HG03103 (cell line): ENCODE measurements at regions not wholly inside any gene's neighbourhood (a gene's known extent, or its start where the extent isn't known, plus 50 kb on each side); places are given as distances from the start of the nearest gene placed in this dataset.

ENCODE experiments used
- ATAC-seq: cut with Tn5 transposase; IDR thresholded peaks from one replicate; pipeline ENCODE4 v1.9.1; 2021; ENCODE audit warnings: low read depth; ENCODE audit not compliant: unreplicated experiment

DNA sequence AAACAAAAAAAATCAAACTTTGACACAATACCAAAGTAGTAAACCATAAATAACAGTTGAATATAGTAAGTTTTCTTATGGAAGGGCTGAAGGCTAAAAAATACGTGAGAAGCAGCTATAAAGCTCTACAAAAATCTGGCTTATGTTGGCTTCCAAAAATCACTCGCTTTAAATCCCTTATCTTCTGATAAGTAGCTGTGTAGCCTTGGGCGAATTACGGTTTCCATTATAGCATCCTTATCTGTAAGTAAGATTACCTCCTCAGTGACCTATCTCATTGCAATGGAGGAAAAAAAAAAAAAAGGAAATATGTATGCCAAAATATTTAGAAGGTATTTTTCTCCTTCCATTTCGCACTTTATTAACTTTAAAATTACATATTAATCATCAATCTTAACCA lies 348.6 kb downstream of the PLOD2 start:
- ATAC-seq: no peak

- no peak for ATAC-seq
Observed at GRCh38 chr3:145815707-145816413, 345.1 kb downstream of the PLOD2 start.

- ATAC-seq: no peak
Observed at GRCh38 chr3:145817870-145818483, 343.0 kb downstream of the PLOD2 start.

GRCh38 chr3:145820170-145820569 lies 340.8 kb downstream of the PLOD2 start:
- ATAC-seq: no peak

- no peak for ATAC-seq
Observed at GRCh38 chr3:145842294-145842902, 318.6 kb downstream of the PLOD2 start.

DNA sequence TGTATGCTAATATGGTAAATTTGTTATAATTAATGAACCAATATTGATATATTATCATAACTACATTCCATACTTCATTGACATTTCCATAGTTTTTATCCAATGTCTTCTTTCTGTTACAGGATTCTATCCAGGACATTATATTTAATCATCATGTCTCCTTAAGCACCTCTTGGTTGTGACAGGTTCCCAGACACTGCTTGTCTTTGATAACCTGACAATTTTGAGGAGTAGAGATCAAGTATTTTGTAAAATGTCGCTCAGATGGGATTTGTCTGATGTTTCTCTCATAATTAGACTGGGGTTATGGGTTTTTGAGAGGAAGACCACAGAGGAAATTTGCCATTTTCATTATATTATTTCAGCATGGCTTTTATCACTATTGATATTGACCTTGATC lies 317.4 kb downstream of the PLOD2 start:
- ATAC-seq: no peak

DNA sequence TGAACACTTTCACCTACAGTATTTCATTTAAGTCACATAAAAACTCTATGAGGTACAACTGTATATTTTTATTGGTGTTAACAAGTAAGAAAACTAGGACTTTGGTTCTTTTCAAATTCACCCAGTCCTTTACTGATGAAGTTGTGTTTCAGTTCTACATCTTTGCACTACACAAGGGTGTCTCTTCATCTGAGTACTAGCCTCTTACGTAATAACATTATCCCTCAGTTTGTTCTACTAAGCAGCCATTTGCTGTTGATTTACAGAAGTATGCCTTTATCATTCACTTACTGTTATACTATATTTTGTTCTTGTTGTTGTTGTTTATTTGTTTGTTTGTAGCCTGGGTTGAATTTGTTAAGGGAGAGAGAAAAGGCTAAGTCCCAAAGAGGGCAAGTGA lies 311.9 kb downstream of the PLOD2 start:
- no peak for ATAC-seq

- ATAC-seq: no peak
Observed at GRCh38 chr3:145854499-145854898, 306.5 kb downstream of the PLOD2 start.

GRCh38 chr3:145857956-145858355 lies 303.0 kb downstream of the PLOD2 start:
- ATAC-seq: no peak

DNA sequence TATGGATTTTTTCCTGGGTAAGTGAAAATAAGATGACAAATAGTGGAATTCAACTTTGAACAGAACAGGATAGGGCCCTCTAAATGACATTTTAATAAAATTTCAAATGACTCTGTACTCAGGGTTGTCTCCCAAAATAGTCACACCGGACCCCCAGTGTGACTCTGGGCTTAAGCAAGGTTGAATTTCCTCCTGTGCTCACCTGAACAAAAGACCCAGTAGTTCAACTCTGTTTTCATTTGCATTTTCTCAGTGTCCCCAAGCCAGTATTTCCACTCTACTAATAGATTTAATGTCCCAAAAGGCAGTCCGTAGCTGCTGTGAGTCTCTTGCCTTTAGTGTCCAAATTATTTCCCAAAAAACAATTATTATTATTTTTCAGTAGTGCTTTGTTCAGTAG lies 296.6 kb downstream of the PLOD2 start:
- no peak for ATAC-seq

DNA sequence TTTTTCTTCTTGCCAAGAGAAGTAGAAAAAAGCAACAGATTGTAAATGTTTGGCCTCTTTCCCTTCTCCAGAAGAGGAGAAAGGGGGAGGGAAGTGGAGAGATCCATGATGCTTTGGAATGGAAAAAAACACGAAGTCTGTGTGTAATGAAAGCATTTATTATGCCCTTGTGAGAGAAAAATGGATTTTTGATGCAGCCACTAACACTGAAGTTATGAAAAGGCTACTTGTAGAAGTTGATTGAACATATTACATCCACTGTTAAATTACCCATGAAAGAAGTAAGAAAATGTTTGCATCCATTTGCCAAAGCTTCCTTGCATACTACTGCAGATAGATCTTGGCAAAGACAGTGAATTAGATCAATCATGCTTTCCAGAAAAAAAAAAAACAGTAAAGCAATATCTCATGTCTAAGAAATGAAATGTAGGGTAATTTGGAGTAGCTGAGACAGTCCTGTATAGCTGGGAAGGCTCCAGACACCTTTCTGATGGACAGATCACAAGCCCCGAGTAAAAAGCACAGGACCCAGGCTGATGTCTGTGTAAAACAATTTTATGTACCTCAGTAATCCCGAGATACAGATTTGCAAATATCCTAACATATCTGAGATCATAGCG lies 295.5 kb downstream of the PLOD2 start:
- ATAC-seq: no peak

GRCh38 chr3:145869958-145870357 lies 291.0 kb downstream of the PLOD2 start:
- ATAC-seq: no peak

DNA sequence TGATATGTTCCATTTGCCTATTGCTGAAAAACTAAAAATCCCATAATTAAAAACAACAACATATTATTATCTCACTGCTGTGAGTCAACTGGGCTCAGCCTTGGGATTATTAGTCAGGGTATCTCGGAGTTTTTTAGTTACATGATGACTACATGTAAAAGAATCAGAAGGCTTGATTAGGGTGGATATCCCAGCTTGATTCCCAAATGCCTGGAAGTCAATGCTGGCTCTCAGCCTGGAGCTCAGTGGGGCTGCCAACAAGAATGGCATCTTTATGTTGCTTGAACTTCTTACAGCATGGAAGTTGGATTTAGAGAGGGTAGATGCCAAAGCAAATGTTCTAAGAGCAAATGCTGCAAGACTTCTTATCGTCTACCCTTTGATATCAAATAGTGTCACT lies 278.5 kb downstream of the PLOD2 start:
- no peak for ATAC-seq

DNA sequence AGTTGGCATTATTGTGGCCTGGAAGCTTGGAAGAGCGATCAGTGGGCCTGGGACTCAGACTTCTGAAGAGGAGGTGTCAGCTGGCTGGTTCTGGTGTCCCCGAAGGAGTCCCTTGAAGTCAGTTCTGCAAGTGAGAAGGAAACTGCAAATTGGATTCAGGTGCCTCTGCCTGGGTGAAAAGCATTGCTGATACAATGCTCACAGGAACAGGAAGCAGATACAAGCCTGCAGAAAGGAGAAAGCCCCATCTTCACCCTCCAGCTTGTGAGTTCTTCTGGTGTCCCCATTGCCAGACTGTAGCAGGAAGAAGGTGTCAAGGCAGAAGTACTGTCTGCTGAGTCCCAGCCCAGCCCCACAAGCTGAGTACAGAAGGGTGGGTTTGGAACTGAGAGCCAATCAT lies 271.3 kb downstream of the PLOD2 start:
- no peak for ATAC-seq

- ATAC-seq: no peak
Observed at GRCh38 chr3:145892869-145893268, 268.1 kb downstream of the PLOD2 start.

DNA sequence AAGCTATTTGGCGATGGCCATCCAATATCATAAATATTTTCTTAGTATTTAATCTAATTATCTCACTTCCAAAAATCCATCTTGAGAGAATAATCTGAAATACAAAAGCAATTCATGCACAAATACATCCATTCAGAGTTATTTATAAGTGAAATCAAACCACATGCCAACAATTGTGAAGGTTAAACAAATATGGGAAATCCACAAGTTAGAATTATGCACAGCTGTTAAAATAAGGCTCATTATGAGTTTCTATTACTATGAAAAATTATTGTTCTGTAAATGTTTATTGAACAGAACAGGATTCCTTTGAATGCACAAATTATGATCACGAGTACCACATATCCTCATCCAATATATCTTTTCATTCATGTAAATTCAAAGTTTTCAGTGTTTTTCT lies 267.7 kb downstream of the PLOD2 start:
- no peak for ATAC-seq

GRCh38 chr3:145898487-145898886 lies 262.5 kb downstream of the PLOD2 start:
- no peak for ATAC-seq

- ATAC-seq: no peak
Observed at GRCh38 chr3:145899241-145899640, 261.7 kb downstream of the PLOD2 start.

DNA sequence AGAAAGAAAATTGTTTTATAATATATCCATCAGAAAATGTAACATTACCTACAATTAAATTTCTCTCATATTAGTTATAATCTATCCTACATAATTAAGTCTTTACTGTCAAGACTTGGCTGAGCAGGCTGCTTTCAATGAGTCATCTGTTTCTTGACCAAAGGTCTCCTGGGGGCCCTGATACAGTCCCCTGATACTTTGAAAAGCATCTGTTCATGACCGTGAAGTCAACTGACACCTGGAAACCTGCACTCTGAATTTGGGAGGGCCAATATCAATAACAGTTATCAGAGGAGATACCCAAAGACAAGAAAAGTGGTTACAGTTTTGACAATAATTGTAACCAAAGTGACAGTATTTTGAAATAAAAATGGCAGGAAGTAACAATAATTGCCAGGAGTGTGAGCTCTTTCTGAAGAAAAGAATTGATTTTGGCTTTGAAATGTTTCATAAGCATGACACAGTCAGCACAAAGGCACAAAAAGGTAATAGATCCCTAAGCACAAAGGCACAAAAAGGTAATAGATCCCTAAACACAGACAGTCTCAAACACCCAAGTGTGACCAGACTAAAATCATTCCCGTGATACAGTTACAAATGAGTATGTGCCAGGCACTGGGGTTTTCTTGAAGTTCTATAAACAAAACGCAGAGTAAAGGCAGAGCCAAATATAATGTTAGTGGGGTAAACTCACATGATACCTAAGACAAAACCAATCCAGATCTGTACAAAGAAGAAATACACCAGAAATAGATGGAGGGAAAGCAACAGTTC lies 260.7 kb downstream of the PLOD2 start:
- ATAC-seq: peak; percentile 73

DNA sequence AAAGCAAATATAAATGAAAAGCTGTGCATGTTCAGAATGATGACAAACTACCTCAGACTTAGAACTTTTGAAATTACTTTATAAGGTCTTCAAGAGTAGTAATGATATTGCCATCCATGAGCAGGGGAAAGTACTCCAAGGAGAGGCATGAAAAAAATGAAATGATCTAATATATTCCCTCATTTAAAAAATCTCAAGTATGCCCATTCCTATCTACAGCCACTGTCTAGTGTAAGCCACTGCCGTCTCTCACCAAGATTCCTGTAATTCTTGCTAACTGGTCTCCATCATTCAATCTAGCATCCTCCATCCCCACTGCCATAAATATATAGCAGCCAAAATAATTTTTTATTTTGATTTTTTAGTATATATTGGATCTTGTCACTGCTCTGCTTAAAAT lies 258.8 kb downstream of the PLOD2 start:
- no peak for ATAC-seq

DNA sequence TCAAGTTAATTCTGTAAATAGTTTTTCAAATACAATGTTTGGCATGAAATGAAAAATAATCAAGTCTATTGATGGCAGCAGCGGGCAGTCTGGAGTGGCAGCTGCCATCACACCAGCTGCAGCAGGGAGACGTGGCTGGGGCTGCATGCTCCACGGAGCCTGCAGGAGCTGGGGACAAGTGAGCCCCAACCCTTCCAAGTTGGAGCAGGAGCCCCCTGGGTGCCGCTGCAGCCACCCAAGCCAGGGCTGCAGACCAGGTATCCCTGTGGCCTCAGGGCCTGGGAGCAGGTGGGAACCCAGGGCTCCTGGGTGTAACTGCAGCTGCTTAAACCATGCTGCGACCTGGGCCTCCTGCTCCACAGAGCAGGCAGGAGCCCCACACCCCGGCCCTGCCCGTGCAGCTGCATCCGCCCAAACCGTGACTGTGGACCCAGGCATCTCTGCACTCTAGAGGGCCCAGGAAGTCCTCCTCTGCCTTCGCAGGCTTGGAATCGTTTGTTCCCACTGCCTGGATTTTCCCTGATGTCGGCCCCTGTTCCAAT lies 257.4 kb downstream of the PLOD2 start:
- no peak for ATAC-seq
